GDM1 (cell line): ENCODE measurements at regions not wholly inside any gene's neighbourhood (a gene's known extent, or its start where the extent isn't known, plus 50 kb on each side); places are given as distances from the start of the nearest gene placed in this dataset.

Experiments used
- DNase-seq: peaks from one replicate; lab custom pipeline; 2025; lab: John Stamatoyannopoulos, UW

- no peak for DNase-seq
These were observed 50.0 kb upstream of the CARD18 start for GRCh38 chr11:105189581-105189980.
